Mucosa of descending colon (tissue), 3 donors: ENCODE measurements at regions not wholly inside any gene's neighbourhood (a gene's known extent, or its start where the extent isn't known, plus 50 kb on each side); places are given as distances from the start of the nearest gene placed in this dataset.

ENCODE experiments used
- ATAC-seq: fragments of 200-7000 bp; cut with Tn5 transposase; one replicate; pipeline ENCODE4 v1.9.1; 2020; ENCODE audit warnings: mild to moderate bottlenecking, moderate library complexity
- DNase-seq, 3 donors: peaks; one replicate each; pipeline ENCODE4 v3.0.0-alpha.2; 2020
- H3K36me3 ChIP-seq: fragments of 200-600 bp; one replicate; pipeline ENCODE4 v1.8.0; 2021; ENCODE audit warnings: low read depth, mild to moderate bottlenecking
- H3K4me1 ChIP-seq: fragments of 200-600 bp; one replicate; pipeline ENCODE4 v1.8.0; 2021; ENCODE audit warnings: low read depth, mild to moderate bottlenecking
- H3K4me3 ChIP-seq: fragments of 200-600 bp; one replicate; pipeline ENCODE4 v1.8.0; 2021; ENCODE audit warnings: mild to moderate bottlenecking
- H3K9me3 ChIP-seq: fragments of 200-600 bp; one replicate; pipeline ENCODE4 v1.8.0; 2021; ENCODE audit warnings: mild to moderate bottlenecking
- CTCF ChIP-seq: fragments of 200-600 bp; IDR thresholded peaks from one replicate; pipeline ENCODE4 v1.8.0; 2022; ENCODE audit warnings: antibody characterized with exemption, mild to moderate bottlenecking
- intact Hi-C, 2 donors: fragments of 100-400 bp; cut with DNase I in 1 of 2; cut with micrococcal nuclease in 1 of 2; formaldehyde crosslinking; loops; one replicate each; pipeline versions ENCODE4 v1.11.0 to v1.11.1; 2022; cut with DNase I, micrococcal nuclease
- donor health status: DM: no; HTN: no; CAD: no; lungs with moderate emphysema.
- donor health status: DM: no; HTN: no; CAD: no.
- donor health status: DM: no; HTN: yes; CAD: no.

- DNase-seq, result no peak
- no peaks in the 10 kb centered on the region for H3K9me3 ChIP-seq
- ATAC-seq, result no peak
- no peak overlapping the region for H3K4me3 ChIP-seq
- H3K4me1 ChIP-seq, result no peaks in the 10 kb centered on the region
- intact Hi-C loops, result no loop called here
- no peak for TF ChIP-seq CTCF
- no peaks in the 10 kb centered on the region for H3K36me3 ChIP-seq
Observed at GRCh38 chr21:32844653-32845436, 73.3 kb upstream of the PAXBP1 start.

- intact Hi-C loops, result no loop called here
- TF ChIP-seq CTCF, result no peak
- Histone ChIP-seq H3K36me3 (no peaks in the 10 kb centered on the region), H3K4me1 (no peaks in the 10 kb centered on the region), H3K4me3 (no peak overlapping the region), H3K9me3 (peaks cover 4% of the 10 kb centered on the region)
- DNase-seq, result no peak
- ATAC-seq, result no peak
Observed at GRCh38 chr21:32858628-32859027, 87.1 kb upstream of the PAXBP1 start.

GRCh38 chr21:32860399-32860798 is 88.8 kb upstream of the PAXBP1 start:
- peaks cover 4% of the 10 kb centered on the region for H3K9me3 ChIP-seq
- no peaks in the 10 kb centered on the region for H3K4me1 ChIP-seq
- ATAC-seq (no peak), DNase-seq (no peak)
- H3K36me3 ChIP-seq, result no peaks in the 10 kb centered on the region
- TF ChIP-seq CTCF, result no peak
- intact Hi-C loops, result no loop called here
- no peak overlapping the region for H3K4me3 ChIP-seq

DNA sequence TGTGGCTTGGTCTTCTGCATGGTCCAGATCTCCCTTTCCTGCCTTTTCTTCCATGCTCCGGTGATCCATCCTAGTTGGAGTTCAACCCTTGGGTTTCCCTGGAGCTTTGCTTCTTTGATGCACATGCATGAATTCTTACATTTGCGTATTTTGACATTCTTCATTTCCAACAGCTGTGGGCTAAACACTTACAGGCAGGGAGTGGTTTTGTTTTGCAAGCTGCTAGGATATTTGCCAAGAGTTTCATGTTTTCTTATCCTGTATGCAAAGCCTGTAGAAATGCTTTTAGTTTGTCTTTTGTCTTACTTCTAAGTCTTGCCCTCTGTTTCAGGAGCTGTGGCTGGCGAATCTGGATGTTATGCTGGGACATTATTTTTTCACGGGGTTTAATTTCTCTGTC is 90.3 kb upstream of the PAXBP1 start:
- ATAC-seq (no peak), DNase-seq (no peak)
- Histone ChIP-seq H3K4me1 (no peaks in the 10 kb centered on the region), H3K36me3 (no peaks in the 10 kb centered on the region), H3K9me3 (peaks cover 2% of the 10 kb centered on the region), H3K4me3 (no peak overlapping the region)
- intact Hi-C loops, result no loop called here
- no peak for TF ChIP-seq CTCF

- no peaks in the 10 kb centered on the region for H3K9me3 ChIP-seq
- DNase-seq (no peak), ATAC-seq (no peak)
- no peaks in the 10 kb centered on the region for H3K4me1 ChIP-seq
- H3K4me3 ChIP-seq, result no peak overlapping the region
- TF ChIP-seq CTCF, result no peak
- intact Hi-C loops, result no loop called here
- no peaks in the 10 kb centered on the region for H3K36me3 ChIP-seq
Observed at GRCh38 chr21:32867597-32867996, 96.0 kb upstream of the PAXBP1 start.
